HG03558 (cell line): ENCODE measurements at regions not wholly inside any gene's neighbourhood (a gene's known extent, or its start where the extent isn't known, plus 50 kb on each side); places are given as distances from the start of the nearest gene placed in this dataset.

Source experiments
- ATAC-seq: cut with Tn5 transposase; IDR thresholded peaks from one replicate; pipeline ENCODE4 v1.9.1; 2021; ENCODE audit warnings: moderate number of reproducible peaks; ENCODE audit not compliant: unreplicated experiment; ENCODE audit errors: extremely low read depth

- ATAC-seq: no peak
These were observed 557.7 kb downstream of the BRD1 start for GRCh38 chr22:49269928-49270327.

GRCh38 chr22:49269371-49269770, 558.3 kb downstream of the BRD1 start:
- ATAC-seq: no peak

- no peak for ATAC-seq
These were observed 558.7 kb downstream of the BRD1 start for GRCh38 chr22:49268924-49269323.

GRCh38 chr22:49267996-49268395, 559.7 kb downstream of the BRD1 start:
- no peak for ATAC-seq

- no peak for ATAC-seq
These were observed 560.8 kb downstream of the BRD1 start for GRCh38 chr22:49266561-49267519.

- no peak for ATAC-seq
These were observed 563.0 kb downstream of the BRD1 start for GRCh38 chr22:49264696-49265095.

GRCh38 chr22:49263101-49263500, 564.6 kb downstream of the BRD1 start:
- ATAC-seq: no peak

GRCh38 chr22:49262167-49262566, 565.5 kb downstream of the BRD1 start:
- ATAC-seq: no peak

- ATAC-seq: no peak
These were observed 566.1 kb downstream of the BRD1 start for GRCh38 chr22:49261616-49262015.

GRCh38 chr22:49260681-49261580, 566.7 kb downstream of the BRD1 start:
- ATAC-seq: no peak

- no peak for ATAC-seq
These were observed 567.6 kb downstream of the BRD1 start for GRCh38 chr22:49259839-49260615.

GRCh38 chr22:49258107-49259010, 569.3 kb downstream of the BRD1 start:
- ATAC-seq: no peak

- ATAC-seq: no peak
These were observed 570.1 kb downstream of the BRD1 start for GRCh38 chr22:49257551-49257961.

GRCh38 chr22:49255741-49256318, 571.8 kb downstream of the BRD1 start:
- ATAC-seq: no peak

- ATAC-seq: no peak
These were observed 572.5 kb downstream of the BRD1 start for GRCh38 chr22:49255154-49255553.

GRCh38 chr22:49253656-49254055, 574.0 kb downstream of the BRD1 start:
- ATAC-seq: no peak

- no peak for ATAC-seq
These were observed 576.3 kb downstream of the BRD1 start for GRCh38 chr22:49251371-49251770.

GRCh38 chr22:49247194-49247924, 580.3 kb downstream of the BRD1 start:
- no peak for ATAC-seq
